AG09309 (cell line): ENCODE measurements at regions not wholly inside any gene's neighbourhood (a gene's known extent, or its start where the extent isn't known, plus 50 kb on each side); places are given as distances from the start of the nearest gene placed in this dataset.
"Not testable (repeated sequence)": the region's sequence is repeated elsewhere in the genome, so short reads cannot be mapped to it uniquely, and the experiment has no call there.

Experiments used
- DNase-seq: peaks from one replicate; pipeline ENCODE4 v3.0.0-alpha.2; 2010; ENCODE audit warnings: low read depth
- H3K4me3 ChIP-seq: 2 replicates; pipeline ENCODE4 v1.5.1; 2011; ENCODE audit warnings: mild to moderate bottlenecking, low read depth, low read length, moderate library complexity; ENCODE audit not compliant: control insufficient read depth
- TF ChIP-seq, protein P1 (sequence below): IDR thresholded peaks from 2 replicates; pipeline ENCODE4 v1.5.1; 2011; ENCODE audit warnings: mild to moderate bottlenecking, low read depth, low read length, inconsistent platforms; ENCODE audit not compliant: insufficient read depth, control insufficient read depth; ENCODE audit errors: missing control alignments

DNA sequence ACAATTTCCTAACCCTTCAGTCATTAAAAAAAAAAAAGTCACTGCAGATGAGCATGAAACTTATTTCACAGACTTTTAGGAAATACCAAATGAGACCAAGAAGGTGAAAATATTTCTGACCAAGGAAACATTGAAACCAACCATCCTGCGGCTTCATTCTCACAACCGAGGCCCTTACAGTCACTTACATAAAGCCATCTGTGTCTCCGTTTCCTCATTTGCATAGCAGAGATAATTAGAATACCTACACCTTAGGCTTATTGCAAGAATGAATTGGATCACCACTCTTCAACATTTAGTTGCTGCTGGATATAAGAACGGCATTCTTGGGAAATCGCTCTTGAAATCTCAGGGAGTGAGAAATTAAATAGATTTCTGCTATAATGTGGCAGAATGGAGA lies 356.2 kb downstream of the HS3ST1 start:
- no peak for DNase-seq
- no peak overlapping the region for H3K4me3 ChIP-seq
- TF ChIP-seq, protein P1, sequence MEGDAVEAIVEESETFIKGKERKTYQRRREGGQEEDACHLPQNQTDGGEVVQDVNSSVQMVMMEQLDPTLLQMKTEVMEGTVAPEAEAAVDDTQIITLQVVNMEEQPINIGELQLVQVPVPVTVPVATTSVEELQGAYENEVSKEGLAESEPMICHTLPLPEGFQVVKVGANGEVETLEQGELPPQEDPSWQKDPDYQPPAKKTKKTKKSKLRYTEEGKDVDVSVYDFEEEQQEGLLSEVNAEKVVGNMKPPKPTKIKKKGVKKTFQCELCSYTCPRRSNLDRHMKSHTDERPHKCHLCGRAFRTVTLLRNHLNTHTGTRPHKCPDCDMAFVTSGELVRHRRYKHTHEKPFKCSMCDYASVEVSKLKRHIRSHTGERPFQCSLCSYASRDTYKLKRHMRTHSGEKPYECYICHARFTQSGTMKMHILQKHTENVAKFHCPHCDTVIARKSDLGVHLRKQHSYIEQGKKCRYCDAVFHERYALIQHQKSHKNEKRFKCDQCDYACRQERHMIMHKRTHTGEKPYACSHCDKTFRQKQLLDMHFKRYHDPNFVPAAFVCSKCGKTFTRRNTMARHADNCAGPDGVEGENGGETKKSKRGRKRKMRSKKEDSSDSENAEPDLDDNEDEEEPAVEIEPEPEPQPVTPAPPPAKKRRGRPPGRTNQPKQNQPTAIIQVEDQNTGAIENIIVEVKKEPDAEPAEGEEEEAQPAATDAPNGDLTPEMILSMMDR, result no peak

- no peak for DNase-seq
- TF ChIP-seq, protein P1, result no peak
- no peak overlapping the region for H3K4me3 ChIP-seq
Measured at GRCh38 chr4:11070813-11071212, 357.9 kb downstream of the HS3ST1 start.

- H3K4me3 ChIP-seq, result no peak overlapping the region
- no peak for DNase-seq
- TF ChIP-seq, protein P1, result no peak
Measured at GRCh38 chr4:11069581-11070211, 359.0 kb downstream of the HS3ST1 start.

DNA sequence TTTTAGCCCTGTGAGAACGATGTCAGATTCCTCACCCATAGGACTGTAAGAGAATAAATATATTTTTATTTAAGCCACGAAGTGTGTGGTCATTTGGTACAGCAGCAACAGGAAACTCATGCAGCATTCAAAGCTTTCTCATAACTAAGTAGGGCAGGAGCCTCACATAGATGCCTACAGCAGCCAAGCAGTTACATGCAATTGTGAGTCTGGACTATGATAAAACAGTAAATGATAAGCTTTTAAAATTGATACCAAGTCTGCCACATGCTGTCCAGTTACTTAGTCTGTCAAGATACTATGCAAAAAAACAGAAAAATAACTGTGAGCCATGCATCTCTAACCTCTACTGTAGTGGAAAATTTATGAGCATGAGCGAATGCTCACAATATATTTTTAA lies 359.6 kb downstream of the HS3ST1 start:
- DNase-seq, result no peak
- TF ChIP-seq, protein P1, result no peak

DNA sequence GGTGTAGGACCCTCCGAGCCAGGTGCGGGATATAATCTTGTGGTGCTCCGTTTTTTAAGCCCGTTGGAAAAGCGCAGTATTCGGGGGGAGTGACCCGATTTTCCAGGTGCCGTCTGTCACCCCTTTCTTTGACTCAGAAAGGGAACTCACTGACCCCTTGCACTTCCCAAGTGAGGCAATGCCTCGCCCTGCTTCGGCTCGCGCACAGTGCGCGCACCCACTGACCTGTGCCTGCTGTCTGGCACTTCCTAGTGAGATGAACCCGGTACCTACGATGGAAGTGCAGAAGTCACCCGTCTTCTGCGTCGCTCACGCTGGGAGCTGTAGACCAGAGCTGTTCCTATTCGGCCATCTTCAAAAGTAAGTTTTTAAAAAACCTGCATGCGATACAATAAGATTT lies 362.1 kb downstream of the HS3ST1 start:
- not testable (repeated sequence) for H3K4me3 ChIP-seq, DNase-seq

More for the DNA sequence above, 359.6 kb downstream of the HS3ST1 start:
- H3K4me3 ChIP-seq, result no peak overlapping the region

DNA sequence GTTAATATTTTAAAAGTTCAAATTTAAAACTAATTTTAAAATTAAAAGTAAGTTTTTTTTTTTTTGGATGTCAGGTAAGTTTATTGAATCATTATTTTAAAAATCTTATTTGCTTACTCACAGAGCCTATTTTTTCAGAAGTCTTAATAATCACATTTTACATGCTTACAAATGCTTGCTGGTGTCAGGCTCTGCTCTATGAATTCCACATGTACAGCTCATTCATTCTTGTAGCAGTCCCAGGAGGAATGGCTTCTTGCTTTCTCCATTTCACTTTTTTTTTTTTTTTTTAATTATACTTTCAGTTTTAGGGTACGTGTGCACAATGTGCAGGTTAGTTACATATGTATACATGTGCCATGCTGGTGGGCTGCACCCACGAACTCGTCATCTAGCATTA lies 368.1 kb downstream of the HS3ST1 start:
- H3K4me3 ChIP-seq, DNase-seq: not testable (repeated sequence)

DNA sequence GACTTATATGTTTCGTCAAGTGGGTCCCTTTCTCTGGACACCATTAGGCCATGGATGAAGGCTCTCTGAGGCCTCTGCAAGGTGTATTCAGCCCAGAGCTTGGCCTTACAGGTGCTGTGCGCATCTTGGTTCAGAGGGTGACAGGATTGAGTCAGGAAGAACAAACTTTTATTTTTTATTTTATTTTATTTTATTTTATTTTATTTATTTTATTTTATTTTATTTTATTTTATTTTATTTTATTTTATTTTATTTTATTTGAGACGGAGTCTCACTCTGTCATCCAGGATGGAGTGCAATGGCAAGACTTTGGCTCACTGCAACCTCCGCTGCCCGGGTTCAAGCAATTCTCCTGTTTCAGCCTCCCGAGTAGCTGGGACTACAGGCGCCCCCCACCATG lies 370.4 kb upstream of the CLNK start:
- not testable (repeated sequence) for H3K4me3 ChIP-seq, DNase-seq

- DNase-seq, result no peak
- H3K4me3 ChIP-seq, result no peak overlapping the region
- TF ChIP-seq, protein P1, result no peak
Measured at GRCh38 chr4:11053601-11054220, 369.1 kb upstream of the CLNK start.
